ENCODE measurements at regions not wholly inside any gene's neighbourhood (a gene's known extent, or its start where the extent isn't known, plus 50 kb on each side); places are given as distances from the start of the nearest gene placed in this dataset.

DNA sequence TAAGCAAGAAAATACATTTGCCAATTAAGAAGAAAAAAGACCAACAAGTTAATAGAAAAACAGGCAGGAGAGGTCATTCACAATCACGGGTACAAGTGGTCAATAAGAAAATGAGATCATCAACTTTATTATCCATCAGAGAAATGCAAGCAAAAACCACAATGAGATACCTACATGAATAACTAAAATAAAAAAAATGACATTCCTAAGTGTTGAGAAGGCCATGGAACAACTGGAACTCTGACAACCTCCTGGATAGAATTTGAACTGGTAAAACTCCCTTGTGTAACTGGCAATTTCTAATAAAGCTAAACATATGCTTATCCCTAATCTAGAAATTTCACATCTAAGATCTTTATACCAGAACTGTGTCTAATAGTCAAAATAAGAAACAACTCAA, 135.4 kb upstream of the BACE2 start:
- DNase-seq = no peak
- Histone ChIP-seq H3K9me3 (replicated peaks in 1 of 3) (no peaks in the 10 kb centered on the region), H3K27me3 (no peaks in the 10 kb centered on the region), H3K4me1 (replicated peaks in 1 of 2) (no peaks in the 10 kb centered on the region), H3K36me3 (replicated peaks in 1 of 2) (no peaks in the 10 kb centered on the region), H3K4me3 (no peak overlapping the region), H3K27ac (no peak overlapping the region)
- 68 to 80% (median 74%) methylated on average over 1 of the region's 1 CpG for WGBS, 4 donors
- intact Hi-C loops (cut with DNase I) = no loop called here
- TF ChIP-seq POLR2A (IDR thresholded peaks at IDR 0.05) = no peak
- TF ChIP-seq, protein P1, sequence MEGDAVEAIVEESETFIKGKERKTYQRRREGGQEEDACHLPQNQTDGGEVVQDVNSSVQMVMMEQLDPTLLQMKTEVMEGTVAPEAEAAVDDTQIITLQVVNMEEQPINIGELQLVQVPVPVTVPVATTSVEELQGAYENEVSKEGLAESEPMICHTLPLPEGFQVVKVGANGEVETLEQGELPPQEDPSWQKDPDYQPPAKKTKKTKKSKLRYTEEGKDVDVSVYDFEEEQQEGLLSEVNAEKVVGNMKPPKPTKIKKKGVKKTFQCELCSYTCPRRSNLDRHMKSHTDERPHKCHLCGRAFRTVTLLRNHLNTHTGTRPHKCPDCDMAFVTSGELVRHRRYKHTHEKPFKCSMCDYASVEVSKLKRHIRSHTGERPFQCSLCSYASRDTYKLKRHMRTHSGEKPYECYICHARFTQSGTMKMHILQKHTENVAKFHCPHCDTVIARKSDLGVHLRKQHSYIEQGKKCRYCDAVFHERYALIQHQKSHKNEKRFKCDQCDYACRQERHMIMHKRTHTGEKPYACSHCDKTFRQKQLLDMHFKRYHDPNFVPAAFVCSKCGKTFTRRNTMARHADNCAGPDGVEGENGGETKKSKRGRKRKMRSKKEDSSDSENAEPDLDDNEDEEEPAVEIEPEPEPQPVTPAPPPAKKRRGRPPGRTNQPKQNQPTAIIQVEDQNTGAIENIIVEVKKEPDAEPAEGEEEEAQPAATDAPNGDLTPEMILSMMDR (IDR thresholded peaks at IDR 0.05) = no peak

DNA sequence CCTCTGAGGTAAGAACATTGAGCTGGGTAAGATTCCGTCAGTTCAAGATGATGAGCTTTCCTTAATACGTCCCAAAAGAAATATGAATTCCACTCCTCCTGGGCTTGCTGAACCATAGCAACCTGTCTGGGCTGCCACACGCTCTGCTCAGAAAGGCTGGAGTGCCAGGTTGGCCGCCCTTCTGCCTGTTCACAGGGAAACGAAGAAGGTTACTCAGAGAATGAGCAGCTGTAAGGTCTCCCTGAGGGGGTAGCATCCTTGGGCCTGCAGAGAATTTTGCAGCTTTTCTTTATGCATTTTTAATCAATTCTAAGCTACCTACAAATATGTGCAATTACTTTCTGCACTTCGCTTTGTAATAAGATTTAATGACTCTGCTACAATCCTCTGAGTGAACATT, 130.7 kb upstream of the BACE2 start:
- TF ChIP-seq POLR2A (IDR thresholded peaks at IDR 0.05) = no peak
- TF ChIP-seq, protein P1 (IDR thresholded peaks at IDR 0.05) = no peak
- intact Hi-C loops (cut with DNase I) = no loop called here
- WGBS, 4 donors = 67 to 89% (median 77%) methylated on average over 6 of the region's 6 CpGs
- no peak for DNase-seq
- Histone ChIP-seq H3K27me3 (no peaks in the 10 kb centered on the region), H3K9me3 (replicated peaks in 1 of 3) (no peaks in the 10 kb centered on the region), H3K27ac (no peak overlapping the region), H3K36me3 (replicated peaks in 1 of 2) (no peaks in the 10 kb centered on the region), H3K4me3 (no peak overlapping the region), H3K4me1 (replicated peaks in 1 of 2) (no peaks in the 10 kb centered on the region)

DNA sequence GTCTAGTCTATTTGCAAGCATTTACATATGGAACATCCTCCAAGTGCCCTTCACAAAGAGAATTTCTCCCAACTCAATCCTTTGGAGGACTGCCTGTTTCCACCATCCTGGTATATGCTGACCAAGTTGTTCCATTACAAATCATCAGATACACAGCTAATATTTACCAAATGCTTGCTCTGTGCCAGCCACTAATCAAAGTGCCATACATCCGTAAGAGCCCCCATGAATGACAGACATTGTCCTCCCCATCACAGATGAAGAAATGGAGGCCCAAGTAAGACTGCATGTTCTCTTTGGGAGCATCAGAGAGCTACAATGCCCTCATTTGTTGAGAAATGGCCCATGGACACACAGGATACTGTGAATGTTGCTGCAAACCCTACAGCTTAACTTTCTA, 130.0 kb upstream of the BACE2 start:
- no peak overlapping the region for H3K27ac ChIP-seq
- no peaks in the 10 kb centered on the region for H3K4me1 ChIP-seq (replicated peaks in 1 of 2)
- intact Hi-C loops (cut with DNase I) = no loop called here
- 67 to 87% (median 80%) methylated on average over 1 of the region's 1 CpG for WGBS, 4 donors
- TF ChIP-seq POLR2A (IDR thresholded peaks at IDR 0.05) = no peak
- TF ChIP-seq, protein P1 (IDR thresholded peaks at IDR 0.05) = no peak
- H3K9me3 ChIP-seq (replicated peaks in 1 of 3) = no peaks in the 10 kb centered on the region
- no peaks in the 10 kb centered on the region for H3K36me3 ChIP-seq (replicated peaks in 1 of 2)
- H3K4me3 ChIP-seq = no peak overlapping the region
- DNase-seq = no peak
- H3K27me3 ChIP-seq = no peaks in the 10 kb centered on the region

DNA sequence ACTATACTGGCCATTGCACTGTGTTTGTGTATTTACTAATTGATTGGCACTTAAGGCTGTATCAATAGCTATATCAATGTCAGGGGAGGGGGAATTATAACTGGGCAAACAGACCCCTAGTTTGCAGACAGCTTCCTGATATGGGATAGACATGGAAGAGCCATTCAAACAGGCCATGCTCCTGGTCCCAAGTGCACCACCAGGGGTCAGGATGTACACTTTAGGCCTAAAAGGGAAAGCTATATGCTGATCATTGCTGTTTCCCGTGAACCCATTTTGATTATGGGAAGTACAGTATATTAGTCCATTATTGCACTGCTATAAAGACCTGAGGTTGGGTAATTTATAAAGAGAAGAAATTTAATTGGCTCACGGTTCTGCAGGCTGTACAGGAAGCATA, 124.9 kb upstream of the BACE2 start:
- intact Hi-C loops (cut with DNase I) = no loop called here
- H3K9me3 ChIP-seq (replicated peaks in 1 of 3) = no peaks in the 10 kb centered on the region
- 66 to 81% (median 73%) methylated on average over 2 of the region's 2 CpGs for WGBS, 4 donors
- no peak for DNase-seq
- H3K4me1 ChIP-seq (replicated peaks in 1 of 2) = no peaks in the 10 kb centered on the region
- no peak overlapping the region for H3K4me3 ChIP-seq
- TF ChIP-seq, protein P1 (IDR thresholded peaks at IDR 0.05) = no peak
- no peak for TF ChIP-seq POLR2A (IDR thresholded peaks at IDR 0.05)
- no peaks in the 10 kb centered on the region for H3K36me3 ChIP-seq (replicated peaks in 1 of 2)
- H3K27me3 ChIP-seq = peaks cover 3% of the 10 kb centered on the region
- H3K27ac ChIP-seq = no peak overlapping the region

Data from adrenal gland (tissue), 9 donors.